ENCODE measurements at regions not wholly inside any gene's neighbourhood (a gene's known extent, or its start where the extent isn't known, plus 50 kb on each side); places are given as distances from the start of the nearest gene placed in this dataset.

- ChIA-PET POLR2A (ENCODE audit: partially characterized antibody) (no interaction called here), CTCF (ENCODE audit: partially characterized antibody) (interaction anchor here (1.2 kb wide), 1 partner anchor 8 kb away, joined by 3 read pairs; no protein-coding TSS in a partner anchor)
- H2BK120ac ChIP-seq (replicated peaks; ENCODE audit: low read depth, low read length), result no peak overlapping the region
- no peak for TF ChIP-seq YY1 (IDR thresholded peaks at IDR 0.05; ENCODE audit: low read depth, low read length)
- no peak for TF ChIP-seq EP300 (IDR thresholded peaks at IDR 0.05; ENCODE audit: borderline replicate concordance in 1 of 2, low read depth in 2 of 2, low read length in 2 of 2)
- no peak for TF ChIP-seq SRF (IDR thresholded peaks at IDR 0.05; ENCODE audit: low read depth, low read length)
- TF ChIP-seq ATF2 (IDR thresholded peaks at IDR 0.05; ENCODE audit: low read length), result no peak
- no peak for TF ChIP-seq BRCA1 (IDR thresholded peaks at IDR 0.05; ENCODE audit: low read depth, low read length)
- no peak for TF ChIP-seq CBX8 (IDR thresholded peaks at IDR 0.05; ENCODE audit: borderline replicate concordance, low read depth, low read length)
- no peak for TF ChIP-seq EGR1 (IDR thresholded peaks at IDR 0.05; ENCODE audit: borderline replicate concordance, low read depth, low read length)
- no peak for TF ChIP-seq NANOG (IDR thresholded peaks at IDR 0.05; ENCODE audit: insufficient read depth, low read depth, low read length, poor library complexity, severe bottlenecking)
- no peak for TF ChIP-seq SP4 (IDR thresholded peaks at IDR 0.05; ENCODE audit: low read length)
- no peak for TF ChIP-seq PHF8 (conservative IDR thresholded peaks at IDR 0.05; ENCODE audit: low read depth, low read length)
- TF ChIP-seq TBP (IDR thresholded peaks at IDR 0.05; ENCODE audit: low read depth, low read length), result no peak
- no peak for TF ChIP-seq BACH1 (IDR thresholded peaks at IDR 0.05; ENCODE audit: low read length)
- no peak for TF ChIP-seq SUZ12 (IDR thresholded peaks at IDR 0.05; ENCODE audit: low read length)
- TF ChIP-seq NRF1 (IDR thresholded peaks at IDR 0.05; ENCODE audit: low read depth, low read length), result no peak
Measured at GRCh38 chr4:31007858-31008257, 287.7 kb downstream of the PCDH7 start.

More at GRCh38 chr4:31007858-31008257, 287.7 kb downstream of the PCDH7 start:
- Histone ChIP-seq H3K4me1 (replicated peaks in 1 of 4; ENCODE audit: control insufficient read depth in 3 of 4, insufficient read depth in 4 of 4, low read length in 3 of 4) (no peaks in the 10 kb centered on the region), H2BK5ac (ENCODE audit: low read depth, low read length) (no peak overlapping the region), H3K4ac (replicated peaks; ENCODE audit: insufficient read length, low read depth, low read length) (no peak overlapping the region), H3K79me2 (ENCODE audit: control insufficient read depth in 1 of 2, insufficient read depth in 2 of 2, low read length in 2 of 2) (no peaks in the 10 kb centered on the region), H2BK12ac (ENCODE audit: low read depth, low read length) (no peak overlapping the region), H3K23me2 (ENCODE audit: low read depth, low read length) (no peaks in the 10 kb centered on the region), H3K4me3 (ENCODE audit: extremely low read depth in 1 of 4, insufficient read depth in 2 of 4, low read depth in 3 of 4, low read length in 4 of 4) (no peak overlapping the region), H3K36me3 (ENCODE audit: control insufficient read depth in 2 of 4, insufficient read depth in 4 of 4, low read length in 3 of 4) (no peaks in the 10 kb centered on the region), H4K91ac (replicated peaks; ENCODE audit: insufficient read length, low read length) (no peak overlapping the region), H3K23ac (ENCODE audit: insufficient read length) (no peak overlapping the region), H4K8ac (ENCODE audit: extremely low read depth, insufficient read depth, low read length) (no peak overlapping the region), H4K20me1 (replicated peaks in 1 of 2; ENCODE audit: control insufficient read depth in 1 of 2, insufficient read depth in 2 of 2, low read length in 2 of 2) (no peaks in the 10 kb centered on the region), H3K27ac (ENCODE audit: low read depth, low read length) (no peak overlapping the region), H3K9ac (replicated peaks in 1 of 4; ENCODE audit: extremely low read depth in 1 of 4, low read depth in 3 of 4, low read length in 3 of 4) (no peak overlapping the region), H3K4me2 (ENCODE audit: insufficient read depth in 1 of 2, low read depth in 2 of 2, low read length in 2 of 2) (no peak overlapping the region), H3K79me1 (ENCODE audit: low read depth, low read length) (no peaks in the 10 kb centered on the region), H3K18ac (ENCODE audit: extremely low read depth, low read length) (no peak overlapping the region), H3K9me3 (ENCODE audit: insufficient read depth in 2 of 2, low read depth in 1 of 2, low read length in 1 of 2) (no peaks in the 10 kb centered on the region), H3K27me3 (replicated peaks in 1 of 4; ENCODE audit: control insufficient read depth in 3 of 4, extremely low read depth in 1 of 4, insufficient read depth in 3 of 4, low read length in 3 of 4) (no peaks in the 10 kb centered on the region), H2AK5ac (ENCODE audit: low read depth, low read length) (no peak overlapping the region), H3K14ac (ENCODE audit: insufficient read length) (no peak overlapping the region), H3K56ac (replicated peaks; ENCODE audit: insufficient read length, low read depth, low read length) (no peak overlapping the region), H4K5ac (ENCODE audit: insufficient read length, low read depth, low read length) (no peak overlapping the region), H2BK20ac (ENCODE audit: low read length) (no peak overlapping the region), H2BK15ac (ENCODE audit: low read length) (no peak overlapping the region), H2AFZ (ENCODE audit: low read length) (no peak overlapping the region)
- DNase-seq (ENCODE audit: low read depth in 1 of 2, low spot score in 2 of 2), result no peak
- 82% methylated on average over 2 of the region's 2 CpGs; no CpG with 5 or more reads in 1 of the 2 experiments for WGBS, 2 experiments (ENCODE audit: extremely low coverage in 1 of 2, insufficient coverage in 1 of 2, insufficient read length in 1 of 2, insufficient replicate concordance in 2 of 2, low coverage in 1 of 2, low lambda C conversion rate in 2 of 2, missing lambda C conversion rate in 1 of 2)
- FAIRE-seq, result no peak
